ENCODE measurements at regions not wholly inside any gene's neighbourhood (a gene's known extent, or its start where the extent isn't known, plus 50 kb on each side); places are given as distances from the start of the nearest gene placed in this dataset.
"Not testable (repeated sequence)": the region's sequence is repeated elsewhere in the genome, so short reads cannot be mapped to it uniquely, and the experiment has no call there.

GRCh38 chr14:85344847-85345570, 184.9 kb upstream of the FLRT2 start:
- Histone ChIP-seq H3K27me3 (no peaks in the 10 kb centered on the region), H3K9me3 (no peaks in the 10 kb centered on the region), H3K4me3 (replicated peaks in 1 of 3) (no peak overlapping the region), H3K27ac (no peak overlapping the region), H3K4me1 (no peaks in the 10 kb centered on the region), H3K36me3 (no peaks in the 10 kb centered on the region)
- TF ChIP-seq CTCF (IDR thresholded peaks at IDR 0.05) = no peak
- no peak for TF ChIP-seq POLR2A (IDR thresholded peaks at IDR 0.05)
- intact Hi-C loops (cut with DNase I) = no loop called here
- DNase-seq = no peak
- WGBS, 2 donors = 56 to 59% methylated on average over 6 of the region's 6 CpGs

- H3K4me3 ChIP-seq (replicated peaks in 1 of 3) = no peak overlapping the region
- TF ChIP-seq POLR2A (IDR thresholded peaks at IDR 0.05) (no peak), CTCF (IDR thresholded peaks at IDR 0.05) (no peak)
- DNase-seq = no peak
- no peak overlapping the region for H3K27ac ChIP-seq
- no peaks in the 10 kb centered on the region for H3K9me3 ChIP-seq
- WGBS, 2 donors = 75 to 81% methylated on average over 3 of the region's 3 CpGs
- intact Hi-C loops (cut with DNase I) = no loop called here
- H3K27me3 ChIP-seq = no peaks in the 10 kb centered on the region
- no peaks in the 10 kb centered on the region for H3K4me1 ChIP-seq
- H3K36me3 ChIP-seq = no peaks in the 10 kb centered on the region
These were observed 179.3 kb upstream of the FLRT2 start for GRCh38 chr14:85350667-85351066.

- H3K4me3 ChIP-seq (replicated peaks in 1 of 3); DNase-seq; H3K4me1 ChIP-seq; intact Hi-C loops (cut with DNase I); H3K27me3 ChIP-seq; H3K27ac ChIP-seq; H3K36me3 ChIP-seq; H3K9me3 ChIP-seq: not testable (repeated sequence)
- 96 to 100% methylated on average over 3 to 20 of the region's 26 CpGs for WGBS, 2 donors
These were observed 177.4 kb upstream of the FLRT2 start for GRCh38 chr14:85352588-85352987.

GRCh38 chr14:85357120-85357519, 172.8 kb upstream of the FLRT2 start:
- H3K36me3 ChIP-seq = no peaks in the 10 kb centered on the region
- intact Hi-C loops (cut with DNase I) = no loop called here
- no peak overlapping the region for H3K27ac ChIP-seq
- H3K9me3 ChIP-seq = no peaks in the 10 kb centered on the region
- no peak for DNase-seq
- H3K4me3 ChIP-seq (replicated peaks in 1 of 3) = no peak overlapping the region
- no peaks in the 10 kb centered on the region for H3K4me1 ChIP-seq
- no peak for TF ChIP-seq CTCF (IDR thresholded peaks at IDR 0.05)
- no peak for TF ChIP-seq POLR2A (IDR thresholded peaks at IDR 0.05)
- 88 to 93% methylated on average over 5 of the region's 5 CpGs for WGBS, 2 donors
- no peaks in the 10 kb centered on the region for H3K27me3 ChIP-seq

GRCh38 chr14:85358136-85358785, 171.7 kb upstream of the FLRT2 start:
- DNase-seq = no peak
- TF ChIP-seq CTCF (IDR thresholded peaks at IDR 0.05) (no peak), POLR2A (IDR thresholded peaks at IDR 0.05) (no peak)
- no peak overlapping the region for H3K4me3 ChIP-seq (replicated peaks in 1 of 3)
- 88% methylated on average over 1 of the region's 1 CpG for WGBS, 2 donors
- H3K4me1 ChIP-seq = no peaks in the 10 kb centered on the region
- no peaks in the 10 kb centered on the region for H3K36me3 ChIP-seq
- no peaks in the 10 kb centered on the region for H3K27me3 ChIP-seq
- intact Hi-C loops (cut with DNase I) = no loop called here
- no peak overlapping the region for H3K27ac ChIP-seq
- no peaks in the 10 kb centered on the region for H3K9me3 ChIP-seq
